IPS-20b (cell line): ENCODE measurements at regions not wholly inside any gene's neighbourhood (a gene's known extent, or its start where the extent isn't known, plus 50 kb on each side); places are given as distances from the start of the nearest gene placed in this dataset.

Source experiments
- H3K27ac ChIP-seq: one replicate; pipeline ENCODE4 v1.5.1; 2013; ENCODE audit warnings: low read length
- H3K27me3 ChIP-seq: 2 replicates; pipeline ENCODE4 v1.6.1; 2013; ENCODE audit warnings: mild to moderate bottlenecking, low read length, inconsistent platforms; ENCODE audit not compliant: insufficient read depth
- H3K36me3 ChIP-seq: 2 replicates; pipeline ENCODE4 v1.6.1; 2013; ENCODE audit warnings: low read depth, mild to moderate bottlenecking, inconsistent platforms, low read length, moderate library complexity; ENCODE audit not compliant: insufficient read depth
- H3K4me1 ChIP-seq: 2 replicates; pipeline ENCODE4 v1.6.1; 2013; ENCODE audit warnings: mild to moderate bottlenecking, control low read depth, inconsistent platforms, low read length, moderate library complexity; ENCODE audit not compliant: insufficient read depth
- H3K4me3 ChIP-seq: 2 replicates; pipeline ENCODE4 v1.5.1; 2013; ENCODE audit warnings: mild to moderate bottlenecking, low read length, inconsistent platforms
- H3K9ac ChIP-seq: 2 replicates; pipeline ENCODE4 v1.6.1; 2013; ENCODE audit warnings: low read depth, mild to moderate bottlenecking, inconsistent platforms, low read length, moderate library complexity
- H3K9me3 ChIP-seq: 2 replicates; pipeline ENCODE4 v1.6.1; 2013; ENCODE audit warnings: mild to moderate bottlenecking, low read depth, low read length, inconsistent platforms; ENCODE audit not compliant: insufficient read depth

- Histone ChIP-seq H3K4me1 (peaks cover 19% of the 10 kb centered on the region; the same call in 1 of the 2 replicates), H3K9me3 (no peaks in the 10 kb centered on the region), H3K27ac (no peak overlapping the region), H3K36me3 (no peaks in the 10 kb centered on the region), H3K27me3 (no peaks in the 10 kb centered on the region), H3K9ac (no peak overlapping the region), H3K4me3 (no peak overlapping the region)
These were observed 142.6 kb upstream of the THBS1 start for GRCh38 chr15:39438260-39438659.

DNA sequence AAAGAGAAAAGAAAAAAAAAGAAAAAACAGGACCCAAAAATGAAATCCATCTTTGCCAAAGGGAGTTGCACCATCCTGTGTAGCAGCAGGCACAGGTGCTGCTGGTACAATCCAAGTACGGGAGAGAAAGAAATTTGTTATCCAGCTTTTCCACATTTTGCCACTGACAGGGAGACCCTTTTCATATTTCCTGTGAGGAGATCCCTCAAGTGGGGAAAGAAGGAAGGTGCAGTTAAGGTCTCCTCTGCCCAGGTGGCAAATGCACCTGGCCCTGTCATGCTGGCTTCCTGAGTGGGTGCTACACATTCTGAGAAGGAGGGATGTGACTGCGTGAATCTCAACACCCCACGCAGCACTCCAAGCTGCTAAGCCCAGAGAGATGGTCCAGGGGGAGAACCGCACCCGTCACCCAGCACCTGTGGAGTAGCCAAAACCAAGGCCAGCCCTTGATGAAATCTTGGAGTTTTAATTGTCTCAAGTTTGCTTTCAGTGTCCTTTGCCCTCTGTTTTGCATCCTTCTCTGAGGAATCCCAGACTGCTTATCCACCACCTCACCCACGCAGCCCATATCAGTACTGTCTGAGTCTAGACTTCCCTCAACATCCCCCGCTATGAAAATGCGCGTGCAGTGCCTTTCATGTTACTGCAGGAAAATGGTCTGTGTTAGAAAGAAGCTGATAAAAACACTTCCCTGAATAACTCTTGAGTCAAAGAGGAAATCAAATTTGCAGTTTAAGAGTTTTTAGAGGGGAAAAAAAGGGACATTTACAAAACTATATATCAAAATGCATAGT lies 141.9 kb upstream of the THBS1 start:
- H3K9me3 ChIP-seq = no peaks in the 10 kb centered on the region
- H3K4me1 ChIP-seq = peaks cover 19% of the 10 kb centered on the region; the same call in 1 of the 2 replicates
- no peak overlapping the region for H3K4me3 ChIP-seq
- no peaks in the 10 kb centered on the region for H3K36me3 ChIP-seq
- H3K27ac ChIP-seq = no peak overlapping the region
- H3K27me3 ChIP-seq = no peaks in the 10 kb centered on the region
- no peak overlapping the region for H3K9ac ChIP-seq

GRCh38 chr15:39442898-39443297 lies 138.0 kb upstream of the THBS1 start:
- Histone ChIP-seq H3K4me3 (no peak overlapping the region), H3K4me1 (0 out of 2 replicates have a peak, but pooled peaks cover 2% of the 10 kb centered on the region), H3K9ac (no peak overlapping the region), H3K27ac (no peak overlapping the region), H3K36me3 (no peaks in the 10 kb centered on the region), H3K27me3 (no peaks in the 10 kb centered on the region), H3K9me3 (no peaks in the 10 kb centered on the region)

- H3K4me1 ChIP-seq = 0 out of 2 replicates have a peak, but pooled peaks cover 2% of the 10 kb centered on the region
- no peak overlapping the region for H3K9ac ChIP-seq
- H3K27me3 ChIP-seq = no peaks in the 10 kb centered on the region
- H3K27ac ChIP-seq = no peak overlapping the region
- no peak overlapping the region for H3K4me3 ChIP-seq
- no peaks in the 10 kb centered on the region for H3K36me3 ChIP-seq
- H3K9me3 ChIP-seq = no peaks in the 10 kb centered on the region
These were observed 137.1 kb upstream of the THBS1 start for GRCh38 chr15:39443659-39444219.

GRCh38 chr15:39444735-39445470 lies 136.0 kb upstream of the THBS1 start:
- H3K9me3 ChIP-seq = no peaks in the 10 kb centered on the region
- no peaks in the 10 kb centered on the region for H3K4me1 ChIP-seq
- H3K27ac ChIP-seq = no peak overlapping the region
- no peaks in the 10 kb centered on the region for H3K27me3 ChIP-seq
- H3K9ac ChIP-seq = no peak overlapping the region
- no peak overlapping the region for H3K4me3 ChIP-seq
- H3K36me3 ChIP-seq = no peaks in the 10 kb centered on the region

GRCh38 chr15:39445931-39446330 lies 134.9 kb upstream of the THBS1 start:
- no peaks in the 10 kb centered on the region for H3K36me3 ChIP-seq
- H3K27me3 ChIP-seq = no peaks in the 10 kb centered on the region
- H3K27ac ChIP-seq = no peak overlapping the region
- no peaks in the 10 kb centered on the region for H3K4me1 ChIP-seq
- no peak overlapping the region for H3K9ac ChIP-seq
- H3K4me3 ChIP-seq = no peak overlapping the region
- H3K9me3 ChIP-seq = no peaks in the 10 kb centered on the region

GRCh38 chr15:39447346-39447745 lies 133.5 kb upstream of the THBS1 start:
- Histone ChIP-seq H3K36me3 (no peaks in the 10 kb centered on the region), H3K4me3 (no peak overlapping the region), H3K27ac (no peak overlapping the region)

GRCh38 chr15:39447881-39448280 lies 133.0 kb upstream of the THBS1 start:
- Histone ChIP-seq H3K36me3 (no peaks in the 10 kb centered on the region), H3K4me1 (no peaks in the 10 kb centered on the region), H3K9ac (no peak overlapping the region), H3K4me3 (no peak overlapping the region), H3K9me3 (no peaks in the 10 kb centered on the region), H3K27ac (no peak overlapping the region), H3K27me3 (no peaks in the 10 kb centered on the region)

More at GRCh38 chr15:39447346-39447745, 133.5 kb upstream of the THBS1 start:
- no peaks in the 10 kb centered on the region for H3K9me3 ChIP-seq
- no peaks in the 10 kb centered on the region for H3K27me3 ChIP-seq
- H3K9ac ChIP-seq = no peak overlapping the region
- H3K4me1 ChIP-seq = no peaks in the 10 kb centered on the region

DNA sequence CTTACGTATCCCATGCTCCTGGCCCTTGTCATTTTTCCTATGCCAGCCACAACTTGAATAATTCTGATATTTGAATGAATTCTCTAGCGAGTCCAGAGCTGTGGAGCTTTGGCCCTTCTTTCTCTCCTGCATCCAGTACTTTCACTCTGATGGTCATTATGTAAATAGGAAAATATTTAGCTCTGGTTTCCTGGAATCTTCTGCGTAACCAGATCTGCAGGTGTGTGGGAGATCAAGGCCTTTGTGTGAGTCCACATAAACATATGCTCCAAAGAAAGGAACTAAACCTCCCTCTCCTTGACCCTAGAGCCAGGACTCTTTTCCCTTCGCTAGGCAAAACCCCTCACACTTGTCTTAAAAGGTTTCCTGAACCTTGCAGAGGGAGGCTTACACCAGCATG lies 132.5 kb upstream of the THBS1 start:
- Histone ChIP-seq H3K9ac (no peak overlapping the region), H3K27ac (no peak overlapping the region), H3K4me1 (no peaks in the 10 kb centered on the region), H3K4me3 (no peak overlapping the region), H3K36me3 (no peaks in the 10 kb centered on the region), H3K9me3 (no peaks in the 10 kb centered on the region), H3K27me3 (no peaks in the 10 kb centered on the region)

DNA sequence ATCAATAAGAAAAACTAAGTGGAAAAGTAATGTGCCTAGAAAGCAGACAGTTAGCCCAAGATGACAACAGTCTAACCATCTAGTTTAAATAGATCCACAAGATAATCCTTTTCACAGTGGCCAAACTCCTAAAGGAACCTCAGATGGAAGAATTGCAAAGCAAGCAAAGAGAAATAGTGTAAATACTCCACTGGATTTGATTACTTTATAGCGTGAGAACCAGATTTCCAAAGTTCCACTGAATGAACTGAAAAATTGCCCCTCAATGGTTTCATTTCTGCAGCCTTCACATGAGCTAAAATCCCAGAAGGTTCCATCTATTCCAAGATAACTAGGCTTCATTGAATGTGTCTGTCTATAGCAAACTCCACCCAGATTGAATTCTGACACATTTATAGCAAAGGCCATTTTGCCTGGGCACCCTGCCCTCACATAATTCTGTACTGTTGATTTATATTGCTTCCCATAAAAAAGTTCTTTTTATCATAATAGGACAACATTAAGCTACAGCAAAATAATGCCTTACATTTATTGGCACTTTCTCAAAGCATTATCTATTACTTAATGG lies 129.7 kb upstream of the THBS1 start:
- H3K9ac ChIP-seq = no peak overlapping the region
- H3K27ac ChIP-seq = no peak overlapping the region
- no peak overlapping the region for H3K4me3 ChIP-seq
- H3K4me1 ChIP-seq = no peaks in the 10 kb centered on the region
- no peaks in the 10 kb centered on the region for H3K9me3 ChIP-seq
- H3K27me3 ChIP-seq = no peaks in the 10 kb centered on the region
- H3K36me3 ChIP-seq = no peaks in the 10 kb centered on the region

- Histone ChIP-seq H3K9me3 (no peaks in the 10 kb centered on the region), H3K27me3 (no peaks in the 10 kb centered on the region), H3K4me1 (no peaks in the 10 kb centered on the region), H3K36me3 (no peaks in the 10 kb centered on the region), H3K9ac (no peak overlapping the region), H3K27ac (no peak overlapping the region), H3K4me3 (no peak overlapping the region)
These were observed 129.0 kb upstream of the THBS1 start for GRCh38 chr15:39451871-39452270.
